RKO (cell line): ENCODE measurements at regions not wholly inside any gene's neighbourhood (a gene's known extent, or its start where the extent isn't known, plus 50 kb on each side); places are given as distances from the start of the nearest gene placed in this dataset.
A peak's percentile ranks its signal among the peaks of the same experiment; 100 is the strongest.
"Not testable (repeated sequence)": the region's sequence is repeated elsewhere in the genome, so short reads cannot be mapped to it uniquely, and the experiment has no call there.

Source experiments
- DNase-seq: peaks from one replicate; pipeline ENCODE4 v3.0.0-alpha.2; 2016; ENCODE audit warnings: low spot score

- not testable (repeated sequence) for DNase-seq
Measured at GRCh38 chr12:74281401-74282180, 256.0 kb upstream of the ATXN7L3B start.

GRCh38 chr12:74283646-74284045 is 254.0 kb upstream of the ATXN7L3B start:
- no peak for DNase-seq

- DNase-seq = no peak
Measured at GRCh38 chr12:74285773-74286172, 251.9 kb upstream of the ATXN7L3B start.

- DNase-seq = no peak
Measured at GRCh38 chr12:74286254-74286653, 251.4 kb upstream of the ATXN7L3B start.

GRCh38 chr12:74292351-74293194 is 245.1 kb upstream of the ATXN7L3B start:
- DNase-seq = no peak

GRCh38 chr12:74293689-74294131 is 243.9 kb upstream of the ATXN7L3B start:
- no peak for DNase-seq

- peak; percentile 57 for DNase-seq
Measured at GRCh38 chr12:74317078-74317601, 220.5 kb upstream of the ATXN7L3B start.

- no peak for DNase-seq
Measured at GRCh38 chr12:74317741-74318140, 219.9 kb upstream of the ATXN7L3B start.

GRCh38 chr12:74319886-74320285 is 217.7 kb upstream of the ATXN7L3B start:
- no peak for DNase-seq

- DNase-seq = no peak
Measured at GRCh38 chr12:74321381-74321780, 216.3 kb upstream of the ATXN7L3B start.

- DNase-seq = no peak
Measured at GRCh38 chr12:74322792-74323191, 214.8 kb upstream of the ATXN7L3B start.

- no peak for DNase-seq
Measured at GRCh38 chr12:74328623-74329022, 209.0 kb upstream of the ATXN7L3B start.

- no peak for DNase-seq
Measured at GRCh38 chr12:74334780-74335179, 202.9 kb upstream of the ATXN7L3B start.

- DNase-seq = peak; percentile 83
Measured at GRCh38 chr12:74337951-74338350, 199.7 kb upstream of the ATXN7L3B start.

- DNase-seq = no peak
Measured at GRCh38 chr12:74339211-74339610, 198.4 kb upstream of the ATXN7L3B start.

- DNase-seq = no peak
Measured at GRCh38 chr12:74349925-74350324, 187.7 kb upstream of the ATXN7L3B start.

- peak; percentile 15 for DNase-seq
Measured at GRCh38 chr12:74365178-74365964, 172.3 kb upstream of the ATXN7L3B start.

GRCh38 chr12:74370608-74371216 is 166.9 kb upstream of the ATXN7L3B start:
- no peak for DNase-seq

GRCh38 chr12:74379114-74379513 is 158.5 kb upstream of the ATXN7L3B start:
- DNase-seq = no peak

- no peak for DNase-seq
Measured at GRCh38 chr12:74381958-74382357, 155.7 kb upstream of the ATXN7L3B start.

- no peak for DNase-seq
Measured at GRCh38 chr12:74382983-74383382, 154.7 kb upstream of the ATXN7L3B start.

GRCh38 chr12:74391283-74391682 is 146.4 kb upstream of the ATXN7L3B start:
- no peak for DNase-seq
